NCI-H748 treated with DMSO at 0.1 percent for 48 hours (cell line): ENCODE measurements at regions not wholly inside any gene's neighbourhood (a gene's known extent, or its start where the extent isn't known, plus 50 kb on each side); places are given as distances from the start of the nearest gene placed in this dataset.
"Not testable (repeated sequence)": the region's sequence is repeated elsewhere in the genome, so short reads cannot be mapped to it uniquely, and the experiment has no call there.

ENCODE experiments used
- DNase-seq: peaks from one replicate; lab custom pipeline; 2025; lab: John Stamatoyannopoulos, UW

DNA sequence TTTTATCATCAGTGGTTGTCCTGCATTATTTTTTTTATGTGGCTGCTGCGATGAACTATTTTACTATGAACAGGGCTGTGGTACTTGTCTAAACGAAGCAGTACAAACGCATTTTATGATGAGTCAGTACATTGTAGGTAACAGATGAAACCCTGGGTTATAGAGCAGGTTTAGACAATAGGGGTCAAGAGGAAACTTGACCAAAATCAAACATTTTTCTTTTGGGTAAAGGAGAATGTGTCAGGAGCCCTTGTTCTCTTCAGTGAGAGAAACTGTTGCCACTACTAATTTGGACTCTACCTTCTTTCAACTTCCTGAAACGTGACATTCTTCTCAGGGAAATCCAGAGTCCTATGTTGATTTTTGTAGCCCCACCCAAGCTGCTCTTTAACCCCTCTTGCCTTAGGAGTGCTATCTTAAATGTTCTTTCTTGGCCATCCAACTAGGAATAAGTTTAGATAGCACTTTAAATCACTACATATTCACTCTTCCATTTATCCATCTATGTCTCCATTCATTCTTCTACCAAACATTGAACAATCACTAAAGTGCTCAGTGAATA lies 415.8 kb upstream of the NR3C2 start:
- DNase-seq = no peak

DNA sequence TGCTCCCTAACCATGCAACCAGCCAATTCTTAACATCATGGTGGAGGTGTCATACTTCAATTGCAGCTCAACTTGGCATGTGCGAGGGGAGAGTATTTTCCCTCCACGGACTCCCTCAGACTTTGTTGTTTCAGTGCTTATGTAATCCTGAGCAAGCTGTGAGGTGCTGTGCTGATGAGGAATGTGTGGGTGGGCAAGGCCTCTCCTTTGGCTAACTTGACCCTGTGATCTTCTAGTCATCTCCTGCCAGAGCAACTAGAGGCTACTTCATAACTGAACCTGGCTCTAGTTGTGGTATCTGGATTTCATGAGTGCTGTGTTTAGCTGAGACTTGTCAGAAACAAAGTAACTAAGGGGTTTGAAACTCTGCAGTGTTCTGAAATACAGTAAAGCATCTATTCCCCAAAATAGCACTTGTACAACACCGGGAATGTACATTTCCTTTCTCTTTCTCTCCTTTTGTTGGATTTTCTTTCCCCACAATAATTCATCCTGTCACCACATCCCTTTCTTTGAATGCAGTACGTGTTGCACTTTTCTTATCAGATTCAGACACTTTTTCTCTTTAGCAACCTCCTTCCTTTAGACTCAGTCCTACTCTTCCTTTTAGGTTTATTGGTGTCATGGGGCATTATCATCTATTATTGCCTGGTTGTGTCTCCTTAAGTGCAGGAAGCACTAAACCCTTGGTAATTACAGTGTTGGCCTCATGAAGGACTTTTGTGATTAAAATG lies 415.2 kb upstream of the NR3C2 start:
- DNase-seq = no peak

DNA sequence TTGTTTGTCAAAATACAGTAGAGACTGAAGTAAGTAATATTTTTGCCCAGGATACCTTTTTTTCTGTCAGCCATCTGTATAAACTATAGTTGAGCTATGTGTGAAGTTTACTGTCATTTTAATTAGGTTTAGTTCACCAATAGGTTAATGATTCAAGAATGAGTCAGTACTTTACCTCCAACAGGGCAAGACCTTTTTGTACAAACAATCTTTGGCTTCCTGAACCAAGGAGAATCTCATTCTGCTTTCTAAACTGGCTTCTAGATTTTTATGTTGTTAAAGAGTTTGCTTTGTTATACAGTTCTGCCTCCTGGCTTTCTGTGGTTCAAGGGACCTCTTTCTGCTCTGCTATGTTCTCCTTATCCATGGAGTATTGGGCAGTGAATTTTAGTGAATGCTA lies 412.0 kb upstream of the NR3C2 start:
- no peak for DNase-seq

DNA sequence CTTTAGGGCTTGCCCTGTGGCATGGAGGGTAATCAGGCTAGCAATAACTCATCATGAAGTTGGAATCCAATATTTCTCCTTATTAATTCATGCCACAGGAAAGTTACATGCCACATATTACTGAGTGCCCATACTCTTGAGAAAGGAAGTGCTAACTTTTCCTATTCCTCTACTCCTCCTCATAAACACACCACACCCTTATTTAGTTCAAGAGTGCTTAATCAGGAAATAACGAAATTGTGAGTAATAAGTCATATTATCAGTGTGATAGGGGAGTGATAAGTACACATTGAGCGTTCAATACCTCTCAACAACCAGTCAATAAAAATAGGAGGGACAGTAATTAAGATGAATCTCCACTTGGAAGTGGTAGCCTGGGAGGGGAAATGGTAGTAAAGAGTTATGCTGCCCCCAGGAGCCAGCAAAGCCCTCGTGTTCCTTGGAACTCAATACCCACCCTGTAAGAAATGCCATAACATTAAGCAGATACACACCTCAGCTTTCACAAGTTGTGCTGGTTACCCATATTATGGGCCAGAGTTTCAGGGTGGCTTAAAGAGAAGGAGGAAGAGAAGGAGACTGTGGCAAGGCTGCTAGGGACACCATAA lies 410.0 kb upstream of the NR3C2 start:
- DNase-seq = no peak

DNA sequence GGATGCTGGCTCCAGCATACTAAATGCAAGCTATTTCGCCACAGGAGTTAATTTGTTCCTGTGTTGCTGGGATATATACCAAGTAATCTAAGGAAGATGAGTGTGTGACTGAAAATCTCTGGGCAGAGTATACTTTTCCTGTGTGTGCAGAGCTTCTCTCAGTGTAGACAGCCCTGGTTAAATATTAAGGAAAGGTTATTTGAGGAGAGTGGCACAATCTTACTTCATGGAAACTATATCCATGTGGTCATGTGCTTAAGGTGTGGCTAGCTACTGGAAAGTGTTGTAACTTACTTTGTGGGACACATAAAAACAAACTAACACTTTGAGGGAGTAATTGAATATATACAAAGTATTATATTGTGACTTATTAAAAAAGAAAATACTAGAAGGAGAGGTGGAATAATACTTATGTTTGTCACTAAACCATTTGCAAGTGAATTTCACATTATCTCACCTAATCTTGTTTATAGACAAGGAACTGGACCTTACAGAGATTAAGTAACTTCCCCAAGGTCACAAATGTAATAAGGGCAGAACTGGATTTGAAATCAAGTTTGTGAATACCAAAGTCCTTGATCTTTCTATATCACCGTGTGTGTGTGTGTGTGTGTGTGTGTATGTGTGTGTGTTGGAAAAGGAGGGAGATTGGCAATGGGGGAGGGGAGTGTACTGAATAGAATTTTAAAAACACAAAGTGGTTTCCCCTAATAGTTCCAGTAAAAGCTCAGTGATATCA lies 408.2 kb upstream of the NR3C2 start:
- DNase-seq = no peak

DNA sequence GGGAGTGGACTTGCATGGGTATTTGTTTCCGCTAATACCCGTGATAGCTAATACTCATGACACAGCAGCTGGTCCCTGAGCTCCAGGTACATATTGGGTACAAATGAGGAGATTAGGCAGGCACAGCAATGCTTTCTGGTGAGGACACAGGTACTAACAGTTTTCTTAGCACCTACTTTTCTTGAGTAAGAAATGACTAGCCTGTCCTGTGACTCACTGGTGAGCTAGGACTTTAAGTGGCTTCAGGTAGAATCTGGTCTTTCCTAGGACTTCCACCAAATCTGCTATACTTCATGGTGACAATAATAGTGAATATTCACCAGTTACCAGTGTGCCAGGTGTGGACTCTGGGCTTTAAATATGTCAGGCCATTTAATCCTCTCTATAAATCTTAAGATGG lies 407.4 kb upstream of the NR3C2 start:
- DNase-seq = no peak

DNA sequence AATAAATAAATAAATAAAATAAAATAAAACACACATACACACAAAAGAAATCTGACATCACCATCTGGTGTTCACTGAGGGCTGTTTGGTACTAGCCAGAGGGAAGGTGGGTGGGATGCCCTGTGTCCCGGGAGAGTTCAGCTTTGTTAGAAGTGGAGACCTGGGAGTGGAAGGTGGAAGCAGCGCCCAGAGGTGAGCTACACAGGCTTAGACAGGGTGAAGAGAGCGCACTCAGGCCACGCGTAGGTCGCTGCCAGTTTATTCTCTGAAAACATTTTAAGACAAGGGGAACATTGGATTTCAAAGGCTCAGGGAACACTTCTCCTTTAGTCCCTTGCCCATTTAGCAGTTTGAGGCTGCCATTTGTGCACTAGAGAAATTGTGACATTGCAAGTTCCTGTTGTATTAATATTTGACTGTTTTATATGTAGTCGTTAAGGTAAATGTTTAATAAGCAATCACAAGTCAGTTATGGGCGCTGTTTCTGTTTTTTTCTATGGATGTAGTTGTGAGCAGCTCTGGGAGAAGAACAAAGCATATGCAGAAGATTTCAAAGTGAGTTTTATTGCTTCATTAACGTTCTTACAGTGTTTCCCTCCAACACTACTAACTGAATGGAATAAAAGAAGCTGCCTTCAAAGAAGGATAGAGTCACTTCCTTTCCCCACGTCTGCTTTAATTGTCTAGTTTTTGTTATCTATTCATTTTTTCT lies 405.5 kb upstream of the NR3C2 start:
- DNase-seq = no peak

DNA sequence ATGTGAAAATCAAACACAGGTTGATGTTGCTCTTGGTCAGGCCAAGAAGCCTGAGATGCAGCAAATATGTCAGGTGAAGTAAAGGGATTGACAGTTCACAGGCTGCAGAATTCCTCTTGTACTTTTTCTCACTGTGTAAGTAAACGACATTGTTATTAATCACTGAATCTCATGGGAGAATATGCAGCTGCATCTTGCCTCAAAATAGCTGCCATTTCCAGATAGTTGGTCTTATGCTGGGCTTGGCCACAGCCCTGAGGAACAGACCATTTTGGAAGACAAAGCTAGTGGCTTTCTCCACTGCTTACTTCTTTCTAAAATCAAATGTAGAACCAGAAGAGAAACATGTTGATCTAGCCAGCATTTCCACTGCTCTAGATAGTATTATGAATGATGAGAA lies 403.4 kb upstream of the NR3C2 start:
- no peak for DNase-seq

DNA sequence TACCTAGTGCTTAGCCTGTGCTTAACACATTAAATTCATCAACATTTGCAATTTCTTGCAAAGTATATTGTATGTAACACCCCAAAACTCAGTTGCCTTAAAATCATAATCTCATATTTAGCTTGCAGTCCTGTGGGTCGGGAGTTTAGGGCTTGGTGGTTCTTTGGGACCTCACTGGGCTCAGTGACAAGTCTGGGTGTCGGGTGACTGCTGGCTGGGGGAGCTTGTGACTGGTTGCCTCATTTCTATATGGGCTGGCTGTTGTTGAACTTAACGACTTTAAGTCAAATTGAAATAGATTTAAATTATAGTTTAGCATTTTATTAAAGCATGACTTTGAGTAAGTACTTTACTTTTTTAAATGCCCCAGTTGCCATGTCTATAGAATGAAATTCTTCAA lies 401.4 kb upstream of the NR3C2 start:
- no peak for DNase-seq

DNA sequence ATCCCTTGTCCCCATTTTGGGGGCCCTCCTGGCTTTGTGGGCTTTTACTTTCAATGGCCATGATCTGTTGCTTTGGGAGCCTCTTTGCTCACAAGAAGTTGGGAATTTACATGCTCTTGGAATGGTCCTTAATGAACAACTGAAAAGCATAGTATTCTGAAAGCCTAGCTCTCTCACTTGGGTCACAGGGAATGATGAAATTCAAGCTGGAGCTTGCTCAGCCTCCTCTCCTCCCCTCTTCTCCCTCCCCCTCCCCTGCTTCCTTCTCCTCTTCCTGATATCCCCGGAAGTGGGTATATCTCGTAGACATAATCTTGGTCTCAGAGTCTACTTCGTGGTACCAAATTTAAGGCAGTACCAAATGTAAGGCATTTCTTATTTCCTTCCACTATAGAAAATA lies 400.6 kb upstream of the NR3C2 start:
- no peak for DNase-seq

DNA sequence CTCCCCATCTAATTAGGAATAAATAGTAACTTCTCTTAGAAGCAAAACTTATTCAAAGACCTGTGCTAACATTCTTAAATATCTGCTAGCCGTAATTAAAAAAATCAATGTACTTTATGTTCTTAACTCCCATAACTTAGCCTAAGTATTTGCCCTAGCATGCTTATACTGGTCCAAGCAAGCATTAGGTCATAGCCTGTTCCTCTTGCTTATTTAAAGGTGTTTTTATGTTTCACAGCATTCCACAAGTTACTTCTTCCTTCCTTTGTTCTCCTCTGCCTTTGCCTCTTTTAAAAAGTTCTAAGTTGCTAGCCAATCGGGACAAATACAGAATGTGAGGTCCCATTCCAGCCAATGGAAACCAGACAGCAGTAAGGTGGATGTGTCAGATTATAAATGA lies 395.4 kb upstream of the NR3C2 start:
- not testable (repeated sequence) for DNase-seq

DNA sequence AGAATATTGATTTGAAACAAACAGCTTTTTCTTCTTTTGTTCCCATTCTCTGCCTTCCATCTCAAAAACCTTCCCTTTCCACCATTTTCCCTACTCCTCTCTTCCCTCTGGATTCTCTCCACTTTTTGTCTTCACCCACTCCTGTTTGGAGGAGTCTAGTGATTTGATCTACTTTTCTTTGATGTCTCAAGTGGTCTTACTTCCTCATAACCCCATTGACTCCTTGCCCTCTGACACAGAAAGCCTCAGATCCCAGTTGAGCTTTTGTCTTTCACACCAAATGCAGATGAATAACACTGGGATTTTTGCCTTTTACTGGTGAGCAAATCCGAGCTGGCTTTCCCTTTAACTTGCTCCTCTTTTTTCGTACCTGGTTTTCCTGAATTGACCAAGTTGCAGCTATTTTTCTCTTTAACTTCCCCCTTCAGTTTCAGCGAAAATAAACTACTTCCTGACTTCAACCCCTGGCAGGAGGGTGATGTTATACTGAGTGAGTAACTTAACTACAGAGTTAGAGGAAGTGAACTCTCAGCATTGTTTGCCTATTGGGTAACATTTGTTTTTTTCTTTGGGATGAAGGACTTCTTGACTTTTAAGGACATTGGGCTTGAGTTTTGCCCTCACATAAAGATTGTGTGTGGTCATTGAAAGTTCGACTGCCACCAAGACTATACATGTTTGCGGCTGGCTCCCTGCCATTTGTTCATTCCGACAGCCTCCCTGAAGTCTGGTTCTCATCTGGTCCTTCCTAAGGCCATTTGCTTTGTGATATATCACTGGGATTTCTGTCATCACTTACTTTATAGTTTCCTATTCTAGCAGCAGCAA lies 392.8 kb upstream of the NR3C2 start:
- no peak for DNase-seq

DNA sequence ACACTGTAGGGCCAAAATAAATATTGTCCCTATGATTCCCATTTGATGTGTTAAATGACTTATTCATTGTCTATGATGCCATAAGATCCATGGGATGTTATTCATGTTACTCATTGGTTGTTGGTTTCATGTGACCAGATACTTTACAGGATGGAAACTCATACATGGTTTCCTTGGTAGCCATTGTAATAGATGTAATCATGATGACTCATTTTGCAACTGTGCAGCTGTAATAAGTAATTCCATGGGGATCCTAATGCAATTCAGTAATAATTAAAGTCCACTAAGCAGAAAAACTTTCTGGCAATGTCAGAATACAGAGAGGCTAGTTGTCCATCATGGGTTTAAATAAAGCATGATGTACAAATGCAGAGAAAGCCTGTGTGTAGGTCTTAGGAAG lies 389.7 kb upstream of the NR3C2 start:
- no peak for DNase-seq

DNA sequence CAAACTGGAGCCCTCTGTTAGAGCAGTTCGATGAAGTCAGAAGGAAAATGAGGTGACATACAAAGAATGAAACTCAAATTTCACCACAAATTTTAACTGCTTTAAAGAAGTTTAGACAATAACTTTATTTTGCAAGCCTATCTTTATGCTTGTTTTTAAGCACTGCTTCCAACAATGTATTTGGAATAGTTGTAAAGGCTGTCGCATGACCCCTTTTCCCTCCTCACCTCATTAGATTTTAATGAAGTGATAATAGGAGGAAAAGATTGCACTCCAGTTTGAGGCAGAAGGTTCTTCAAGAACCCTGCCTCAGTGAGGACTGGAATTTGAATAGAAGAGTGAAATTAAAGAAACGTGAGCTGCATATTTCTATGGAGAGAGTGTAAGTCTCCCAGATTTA lies 386.1 kb upstream of the NR3C2 start:
- DNase-seq = no peak

DNA sequence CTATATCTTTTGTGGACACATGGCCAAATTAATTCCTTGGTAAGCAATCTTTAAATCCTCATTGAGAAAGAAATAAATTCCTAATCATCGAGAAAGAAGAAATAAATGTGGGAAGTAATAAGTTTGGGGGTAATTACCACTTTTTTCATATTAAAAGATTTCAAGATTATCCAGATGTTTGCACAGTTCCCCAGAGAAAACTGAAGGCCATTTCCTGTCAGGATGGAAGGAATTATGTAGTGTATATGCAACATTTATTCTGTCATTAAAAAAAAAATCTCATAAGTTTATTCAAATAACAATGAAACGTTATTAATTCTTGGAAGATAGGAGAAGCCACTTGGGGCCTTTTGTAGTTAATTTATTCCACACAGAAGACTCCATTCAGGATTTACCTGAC lies 385.6 kb upstream of the NR3C2 start:
- no peak for DNase-seq

DNA sequence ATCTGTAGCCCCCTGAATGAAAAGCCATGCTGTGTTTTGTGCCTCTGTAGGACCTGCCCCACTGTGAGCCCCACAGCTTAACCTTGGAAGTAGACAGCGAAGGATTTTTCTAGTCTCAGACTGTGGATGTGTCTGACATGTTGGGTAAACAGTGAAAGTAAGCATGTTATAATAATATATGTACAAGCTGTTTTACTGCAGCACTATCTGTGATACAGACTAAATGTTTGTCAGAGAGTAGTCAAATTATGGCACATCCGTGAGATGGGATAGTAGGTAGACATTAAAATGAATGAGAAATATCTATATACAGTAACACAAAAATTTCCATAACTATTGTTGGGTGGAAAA lies 381.2 kb upstream of the NR3C2 start:
- no peak for DNase-seq

DNA sequence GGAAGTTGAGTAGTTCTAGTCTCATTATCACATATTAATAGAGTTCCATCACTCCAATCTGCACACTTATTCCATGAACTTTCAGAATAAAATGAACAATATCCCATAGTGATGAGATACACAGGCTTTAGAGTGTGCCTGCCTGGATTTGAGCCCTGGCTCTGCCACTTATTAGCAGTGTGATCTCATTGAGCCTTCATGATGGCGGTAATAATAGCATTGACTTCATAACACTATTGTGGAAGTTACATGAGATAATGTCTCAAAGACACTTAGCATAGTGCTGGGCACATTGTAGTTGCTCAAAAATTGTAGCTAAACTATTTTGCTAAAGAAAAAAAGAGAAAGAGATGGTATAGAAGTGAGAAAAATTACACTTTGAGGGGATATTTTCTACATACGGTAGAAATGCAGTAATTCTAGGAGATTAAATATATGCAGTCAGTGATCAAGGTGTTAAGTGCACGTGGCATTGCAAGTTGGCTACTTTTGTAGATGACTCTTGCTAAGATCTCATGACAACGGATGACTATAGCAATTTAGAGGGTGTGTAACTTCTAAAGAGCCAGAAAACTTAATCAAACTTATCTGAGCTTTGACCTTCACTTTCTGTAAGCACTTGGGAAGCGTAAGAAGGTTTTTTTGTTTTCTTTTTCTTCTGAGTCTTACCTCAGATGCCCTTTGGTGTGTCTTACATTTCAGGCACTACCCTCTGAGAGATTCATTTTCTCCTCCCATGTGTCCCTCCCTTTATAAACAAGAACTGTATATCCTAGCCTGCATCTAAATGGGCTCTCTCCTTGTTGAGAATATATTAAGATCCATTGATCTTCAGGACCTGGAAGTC lies 380.6 kb upstream of the NR3C2 start:
- no peak for DNase-seq

DNA sequence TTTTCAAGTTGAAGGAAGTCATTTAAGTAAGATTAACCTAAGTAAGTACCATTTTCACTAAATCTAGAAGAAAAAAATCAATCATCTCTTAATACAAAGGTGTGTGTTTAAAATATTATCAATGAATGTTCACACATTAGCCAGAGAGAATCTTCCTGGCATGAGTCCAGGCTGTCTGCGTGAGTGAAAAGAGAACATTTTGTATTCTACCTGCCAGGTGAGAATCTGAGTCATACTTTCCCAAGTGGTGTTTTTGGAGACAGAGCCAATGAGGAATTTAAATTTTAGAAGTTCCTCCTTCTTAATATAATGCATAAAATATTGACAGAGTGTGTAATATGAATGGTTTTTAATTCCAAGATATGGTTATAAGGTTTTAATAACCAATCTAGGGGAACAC lies 371.8 kb upstream of the NR3C2 start:
- DNase-seq = no peak

DNA sequence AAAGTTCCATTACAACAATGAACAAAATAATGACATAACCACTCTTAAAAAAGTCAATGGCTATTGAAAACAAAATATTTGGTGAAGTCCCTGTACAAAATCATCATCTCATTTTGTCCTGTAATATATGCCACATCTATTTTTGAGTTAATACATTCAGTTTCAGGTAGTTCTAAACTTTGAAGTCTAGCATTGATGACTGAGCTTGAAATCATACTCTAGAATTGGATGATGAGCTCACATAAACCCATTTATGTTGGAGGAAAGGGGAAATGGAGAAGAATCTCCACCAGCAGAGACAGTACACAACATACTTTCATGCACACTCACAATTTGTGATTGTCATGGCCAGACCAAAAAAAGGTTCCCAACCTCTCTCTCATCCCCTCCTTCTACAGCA lies 371.1 kb upstream of the NR3C2 start:
- DNase-seq = no peak

DNA sequence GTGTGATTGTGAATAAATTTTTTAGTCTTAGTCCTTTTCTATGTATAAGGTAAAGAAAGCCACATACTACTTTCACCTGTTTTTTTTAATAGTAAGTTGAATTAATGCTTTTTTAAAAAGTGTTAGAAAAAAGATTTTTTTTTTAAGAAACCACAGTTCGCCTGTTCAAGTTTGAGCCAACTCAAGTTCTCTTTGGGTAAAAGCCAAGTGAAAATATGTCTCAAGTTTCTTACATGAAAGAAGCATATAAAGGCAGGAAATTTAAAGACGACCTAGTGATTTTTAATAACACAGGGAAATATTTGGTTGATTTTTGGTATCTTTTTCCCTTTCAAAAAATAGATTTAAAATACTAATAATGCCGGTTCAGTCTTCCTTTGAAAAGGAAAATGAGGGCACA lies 369.9 kb upstream of the NR3C2 start:
- no peak for DNase-seq

DNA sequence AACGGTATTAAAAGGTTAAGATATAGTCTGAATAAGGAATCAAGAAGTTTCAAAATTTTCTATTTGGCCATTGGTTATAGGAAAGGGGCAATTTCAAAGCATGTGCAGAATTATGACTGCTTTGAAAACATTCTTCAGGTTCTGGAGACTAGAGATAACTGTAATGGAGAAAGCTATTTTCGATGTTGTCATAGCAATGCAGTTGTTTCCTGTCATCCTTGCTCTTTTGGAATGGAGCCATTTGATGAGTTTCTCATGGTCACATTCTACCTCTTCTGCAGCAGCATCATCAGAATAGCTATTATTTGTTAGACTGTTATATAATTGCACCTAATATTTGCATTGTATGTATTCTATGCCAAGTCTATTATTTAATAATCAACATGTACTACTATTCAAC lies 368.2 kb upstream of the NR3C2 start:
- DNase-seq = no peak
